ENCODE measurements at regions not wholly inside any gene's neighbourhood (a gene's known extent, or its start where the extent isn't known, plus 50 kb on each side); places are given as distances from the start of the nearest gene placed in this dataset.

DNA sequence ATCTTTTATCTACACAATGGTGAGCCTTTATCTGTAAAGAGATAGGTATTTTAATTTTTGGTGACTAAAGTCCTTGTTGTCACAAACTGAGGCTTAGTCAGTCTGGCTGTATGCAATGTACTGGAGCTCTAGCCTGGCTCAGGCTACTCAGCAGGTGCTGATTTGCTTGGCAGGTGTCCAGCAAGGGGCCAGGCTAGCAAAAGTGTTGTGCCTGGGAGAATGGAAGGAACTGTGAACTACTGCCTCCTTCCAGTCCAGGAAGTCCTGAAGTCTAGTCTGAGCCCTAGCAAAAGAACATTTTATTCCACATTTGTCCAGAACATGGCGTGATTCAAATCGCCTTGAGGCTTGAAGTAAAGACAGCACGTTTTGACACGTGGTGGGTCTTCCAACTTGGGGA lies 260.5 kb downstream of the CCDC85A start:
- no peak for ATAC-seq

DNA sequence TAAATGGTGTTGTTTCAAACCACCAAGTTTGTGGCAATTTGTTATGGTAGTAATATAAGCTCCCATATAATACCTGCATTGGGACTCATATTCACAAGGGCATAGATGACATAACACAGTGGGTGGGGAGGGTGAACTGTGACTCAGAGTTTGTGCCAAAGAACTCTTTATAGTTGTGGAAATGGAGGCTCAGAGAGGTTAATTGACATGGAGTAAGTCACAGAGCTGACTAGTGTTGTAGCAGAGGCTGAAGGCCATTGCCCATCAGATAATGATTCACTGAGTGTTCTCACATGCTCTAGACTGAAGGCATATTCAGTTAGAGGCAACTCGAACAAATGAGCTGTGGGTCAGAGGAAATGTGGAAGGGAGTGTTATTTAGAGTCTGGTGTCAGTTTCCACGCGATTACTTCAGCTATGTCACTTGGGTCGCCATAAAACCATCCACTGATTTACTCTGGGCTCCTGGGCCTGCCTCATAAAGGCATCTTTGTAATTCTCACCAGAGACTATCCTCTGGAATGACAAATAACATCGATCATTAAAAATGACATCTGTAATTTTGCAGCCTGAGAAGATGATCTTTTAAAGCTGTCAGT lies 264.7 kb downstream of the CCDC85A start:
- ATAC-seq, result no peak

DNA sequence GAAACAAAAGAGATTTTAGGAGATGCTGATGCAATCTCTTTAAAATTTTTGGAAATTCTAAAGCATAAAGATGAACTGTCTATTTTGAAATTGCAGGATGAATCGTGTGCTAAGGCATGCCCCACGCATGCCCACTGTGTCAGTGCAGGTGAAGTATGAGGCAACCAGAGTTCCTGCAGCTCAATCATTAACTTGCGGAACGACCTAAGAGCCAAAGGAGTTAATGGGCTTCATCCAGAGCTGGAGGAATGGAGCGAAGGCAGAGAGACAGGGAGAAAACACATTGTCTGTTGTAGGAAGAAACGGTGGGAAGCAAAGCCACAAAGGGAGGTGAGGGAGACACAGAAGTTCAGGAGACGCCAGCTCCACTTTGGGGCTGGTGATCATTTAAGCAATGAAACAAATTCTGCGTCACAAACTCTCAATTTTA lies 265.2 kb downstream of the CCDC85A start:
- ATAC-seq, result no peak

DNA sequence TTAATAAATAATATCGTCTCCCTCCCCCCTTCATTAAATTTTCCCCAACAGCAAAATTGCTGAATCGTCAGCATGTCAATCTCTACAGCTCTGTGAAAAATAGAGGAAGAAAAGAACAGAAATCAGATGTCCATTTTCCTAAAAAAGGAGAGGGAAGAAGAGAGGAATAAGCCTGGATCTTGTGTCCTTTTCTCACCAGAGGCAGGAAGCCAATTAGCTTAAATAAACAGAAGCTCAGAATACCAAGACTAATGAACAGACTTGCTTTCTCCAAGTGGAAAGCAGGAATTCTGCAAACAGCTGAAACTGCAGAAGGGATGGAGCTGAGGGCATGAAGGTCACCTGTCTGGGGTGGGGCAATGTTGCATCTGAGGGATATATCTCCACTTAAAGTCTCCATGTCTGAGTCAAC lies 265.7 kb downstream of the CCDC85A start:
- ATAC-seq, result no peak

DNA sequence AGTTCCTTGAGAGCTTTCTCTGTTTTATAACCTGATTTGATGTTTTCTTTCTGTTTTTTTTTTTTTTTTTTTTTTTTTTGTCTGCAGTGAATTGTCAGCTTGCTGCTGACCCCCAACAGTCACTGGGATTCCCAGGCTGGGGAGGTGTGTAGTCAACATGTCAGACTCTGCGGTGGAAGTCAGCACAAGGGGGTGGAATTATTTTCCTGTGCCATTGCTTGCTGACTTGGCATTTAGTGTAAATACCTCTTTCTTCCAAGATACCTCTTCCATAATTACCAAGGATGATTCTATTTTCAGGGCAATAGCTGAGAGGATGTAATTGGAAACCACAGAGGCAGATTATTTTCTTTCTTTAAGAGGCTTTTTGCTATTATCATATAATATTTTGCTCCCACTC lies 266.3 kb downstream of the CCDC85A start:
- ATAC-seq, result no peak

DNA sequence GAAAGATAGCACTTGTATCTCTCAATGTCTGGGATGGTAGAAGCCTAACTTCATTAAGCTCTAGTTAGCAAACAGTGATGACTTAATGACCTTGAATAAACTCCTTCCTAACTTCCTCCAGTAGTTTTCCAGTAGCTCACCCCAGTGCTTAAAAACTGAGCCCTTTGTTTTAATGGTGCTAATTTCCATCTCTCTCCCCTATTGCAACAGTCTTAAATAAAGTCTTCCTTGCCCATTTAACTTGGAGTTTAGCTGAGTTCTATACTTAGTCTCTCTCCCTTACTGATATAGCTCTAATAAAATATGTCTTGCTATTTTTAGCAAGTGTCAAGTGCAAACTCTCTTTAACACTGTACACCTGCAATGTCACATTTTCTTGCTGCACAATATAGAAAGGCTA lies 267.0 kb downstream of the CCDC85A start:
- no peak for ATAC-seq

DNA sequence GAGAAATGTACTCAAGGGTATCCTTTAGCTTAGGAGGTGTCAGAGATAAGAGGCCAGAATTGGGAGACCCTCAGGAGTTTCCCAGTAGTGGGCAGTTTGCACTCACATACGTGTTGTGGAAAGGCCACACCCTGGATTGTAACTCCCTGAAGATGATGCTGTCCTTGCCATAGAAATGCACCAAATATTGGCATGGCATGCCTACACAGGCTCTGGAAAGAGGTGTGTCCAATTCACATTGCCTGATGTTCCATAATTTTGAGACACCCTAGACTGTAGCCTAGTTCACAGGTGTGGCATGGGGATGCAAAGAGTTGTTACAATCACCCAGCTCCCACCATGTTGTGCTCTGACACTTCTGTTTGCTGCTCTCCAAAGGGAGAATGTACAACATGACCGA lies 271.9 kb downstream of the CCDC85A start:
- no peak for ATAC-seq

DNA sequence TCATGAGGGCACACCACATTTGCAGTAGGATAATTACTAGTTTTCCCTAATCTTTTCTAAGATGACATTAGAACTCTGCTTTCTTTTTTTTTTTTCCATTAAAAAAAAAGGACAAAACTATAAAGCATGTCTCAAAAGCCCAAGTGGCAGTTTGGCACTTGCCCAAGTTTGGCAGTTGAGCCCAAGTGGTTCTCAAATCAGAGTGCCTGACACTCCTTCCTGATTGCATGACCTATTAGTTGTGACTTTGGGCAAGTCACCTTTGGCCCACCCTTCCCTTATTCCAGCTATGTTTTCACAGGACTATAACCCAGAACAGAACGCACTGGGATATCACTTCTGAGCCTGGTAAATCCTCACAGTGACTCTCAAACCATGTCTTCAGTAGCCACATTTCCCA lies 273.0 kb downstream of the CCDC85A start:
- no peak for ATAC-seq

DNA sequence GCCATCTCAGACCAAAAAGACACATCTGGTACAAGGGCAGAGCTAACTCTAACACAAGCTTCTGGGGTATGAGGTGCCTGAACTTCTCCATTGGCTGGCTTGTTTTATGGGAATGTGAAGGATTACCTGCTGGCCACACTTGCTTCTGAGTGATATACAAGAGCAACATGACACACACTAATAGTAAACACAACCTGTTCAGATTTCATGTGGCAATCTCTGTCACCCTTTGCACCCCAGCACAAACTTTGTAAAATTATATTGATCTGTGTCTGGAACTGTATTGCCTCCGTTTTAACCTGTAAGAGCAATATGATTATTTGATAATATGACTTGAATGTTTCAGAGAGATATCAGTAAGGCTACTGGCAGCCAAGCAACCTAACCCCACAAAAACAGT lies 276.7 kb downstream of the CCDC85A start:
- ATAC-seq, result no peak

DNA sequence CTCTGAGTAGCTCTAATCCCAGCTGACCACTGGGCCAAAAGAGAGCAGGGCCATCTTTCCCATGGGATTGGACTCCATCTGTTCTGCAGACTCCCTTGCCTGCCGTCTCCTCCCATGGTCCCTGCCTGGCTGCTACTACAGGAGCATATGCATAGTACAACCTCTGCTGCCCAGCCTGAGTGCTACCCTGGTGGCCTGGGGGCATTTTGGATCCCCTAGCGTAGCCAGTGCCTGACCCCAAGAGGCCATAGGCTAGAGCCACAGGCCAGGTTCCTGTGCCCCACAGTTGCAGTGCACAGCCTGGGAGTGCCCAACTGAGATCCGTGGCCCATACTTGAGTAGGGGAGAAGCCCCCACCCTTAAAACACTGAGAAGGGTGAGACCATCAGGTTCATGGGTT lies 280.3 kb downstream of the CCDC85A start:
- ATAC-seq, result no peak

DNA sequence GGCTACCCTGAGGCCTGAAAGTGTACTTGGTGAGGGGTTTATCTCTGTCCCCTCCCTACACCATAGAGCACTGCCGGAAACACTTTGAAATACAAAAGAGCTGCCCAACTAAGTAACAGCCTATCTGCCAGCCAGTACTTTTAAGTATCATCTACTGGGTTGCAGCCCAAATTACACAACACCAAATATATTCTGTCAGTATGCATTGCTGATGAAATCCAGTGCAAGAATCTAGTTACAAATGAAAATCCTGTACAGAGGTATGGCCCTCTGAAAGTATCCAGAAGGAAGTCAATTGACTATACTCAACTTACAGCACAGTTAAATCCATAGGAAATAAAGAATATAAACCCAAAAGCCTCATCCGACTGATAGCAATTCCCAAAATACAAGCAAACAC lies 280.8 kb downstream of the CCDC85A start:
- no peak for ATAC-seq

DNA sequence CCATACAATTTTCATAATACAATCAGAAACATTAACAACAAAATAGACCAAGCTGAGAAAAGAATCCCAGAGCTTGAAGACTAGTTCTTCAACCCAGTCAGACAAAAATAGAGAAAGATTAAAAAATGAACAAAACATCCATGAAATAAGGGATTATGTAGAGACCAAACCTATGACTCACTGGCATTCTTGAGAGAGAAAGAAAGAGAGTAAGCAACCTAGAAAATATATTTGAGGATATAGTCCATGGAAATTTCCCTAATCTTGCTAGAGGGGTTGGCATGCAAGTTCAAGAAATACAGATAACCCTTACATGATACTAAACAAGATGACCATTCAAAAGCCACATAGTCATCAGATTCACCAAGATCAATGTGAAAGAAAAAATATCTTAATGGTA lies 281.7 kb downstream of the CCDC85A start:
- ATAC-seq, result no peak

DNA sequence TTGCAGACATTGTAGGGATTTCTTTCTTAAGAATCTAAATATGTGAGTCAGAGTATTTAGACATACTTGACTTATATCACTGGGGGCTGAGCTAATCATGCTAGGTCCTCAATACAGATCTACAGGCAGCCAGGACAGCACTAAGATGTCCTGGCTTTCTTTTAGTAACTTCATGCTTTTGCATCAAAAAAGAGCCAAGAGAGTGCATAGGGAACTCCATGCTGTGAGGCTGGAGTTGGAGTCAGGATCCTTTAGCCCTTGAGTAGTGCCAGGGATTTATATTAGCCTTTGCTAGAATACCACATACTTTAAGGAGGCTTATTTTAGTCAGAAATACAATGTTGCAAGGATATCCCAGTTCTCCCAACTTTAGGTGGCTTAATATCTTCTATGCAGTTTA lies 289.7 kb downstream of the CCDC85A start:
- no peak for ATAC-seq

DNA sequence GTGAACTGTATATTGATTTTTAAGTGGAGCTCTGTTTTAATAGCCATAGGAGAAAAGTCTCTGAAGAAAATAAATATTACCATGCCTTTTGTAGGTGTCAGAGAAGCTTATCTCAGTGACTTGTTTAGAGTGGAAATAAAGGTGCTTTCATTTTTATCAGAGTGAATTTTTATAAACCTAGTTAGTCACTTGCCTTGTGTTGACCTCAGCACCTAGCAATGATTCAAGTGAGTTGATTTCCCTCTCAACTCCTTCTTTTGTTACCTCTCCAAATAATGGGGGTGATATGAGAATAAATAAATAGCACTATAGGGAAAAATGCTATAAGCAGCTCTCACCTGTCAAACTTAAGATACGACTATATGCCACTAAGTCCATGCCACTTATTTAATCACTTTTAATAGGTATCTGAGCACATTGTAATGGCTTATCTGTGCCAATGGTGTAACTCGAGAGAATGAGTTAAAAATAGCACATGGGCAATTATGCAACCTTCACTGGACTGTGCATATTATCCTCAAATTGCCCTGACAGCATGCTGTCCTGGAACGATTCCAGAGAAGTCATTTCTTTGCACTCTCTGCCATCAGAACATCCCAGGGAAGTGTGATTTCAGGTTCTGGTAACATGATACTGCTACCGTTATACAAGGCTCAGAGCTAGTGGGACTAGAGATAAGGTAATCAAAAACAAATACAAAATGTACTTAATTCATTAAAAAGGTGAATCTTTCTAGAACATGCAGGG lies 290.8 kb downstream of the CCDC85A start:
- ATAC-seq, result no peak

DNA sequence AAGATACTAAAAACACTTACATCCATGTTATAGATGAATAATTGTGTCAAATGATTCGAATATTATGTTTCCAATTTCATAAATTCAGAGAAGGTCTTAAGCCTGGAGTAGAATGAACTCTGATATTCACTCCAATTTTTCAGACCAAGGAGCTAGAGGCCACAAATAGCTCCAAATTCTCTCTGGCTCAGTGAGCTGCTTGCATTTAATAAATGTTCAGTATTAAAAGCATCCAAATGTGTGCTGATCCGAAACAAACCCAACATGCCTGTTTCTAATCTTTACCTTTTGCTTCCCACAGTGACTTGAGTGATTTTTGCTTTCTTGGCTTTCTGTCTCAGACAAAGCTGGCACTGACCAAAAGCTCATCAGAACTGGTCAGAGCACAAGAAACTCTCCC lies 291.4 kb downstream of the CCDC85A start:
- ATAC-seq, result no peak

DNA sequence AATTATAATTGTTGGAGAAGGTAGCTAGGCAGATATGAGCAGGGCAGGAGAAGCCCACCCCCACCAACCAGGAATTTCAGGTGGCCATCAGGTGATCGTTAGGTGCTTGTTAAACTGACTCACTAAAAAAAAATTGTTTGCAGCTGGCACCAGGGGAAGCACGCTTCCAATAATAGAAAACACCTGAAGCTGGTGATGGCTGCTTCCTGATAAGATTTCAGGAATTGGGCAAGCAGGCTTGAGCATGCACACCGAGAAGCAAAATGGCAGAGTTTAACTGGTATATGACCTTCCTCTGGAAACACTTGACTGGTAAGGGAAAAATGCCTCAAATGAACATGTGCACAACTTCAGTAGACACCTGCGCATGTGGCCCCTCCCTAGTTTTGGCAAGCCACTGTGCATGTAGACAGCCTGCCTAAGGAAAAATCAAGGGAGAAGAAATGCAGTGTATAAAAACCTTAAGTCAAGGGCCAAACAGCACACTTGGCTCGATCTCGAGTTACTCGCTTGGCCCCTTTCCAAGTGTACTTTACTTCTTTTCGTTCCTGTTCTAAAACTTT lies 292.8 kb downstream of the CCDC85A start:
- ATAC-seq, result no peak

DNA sequence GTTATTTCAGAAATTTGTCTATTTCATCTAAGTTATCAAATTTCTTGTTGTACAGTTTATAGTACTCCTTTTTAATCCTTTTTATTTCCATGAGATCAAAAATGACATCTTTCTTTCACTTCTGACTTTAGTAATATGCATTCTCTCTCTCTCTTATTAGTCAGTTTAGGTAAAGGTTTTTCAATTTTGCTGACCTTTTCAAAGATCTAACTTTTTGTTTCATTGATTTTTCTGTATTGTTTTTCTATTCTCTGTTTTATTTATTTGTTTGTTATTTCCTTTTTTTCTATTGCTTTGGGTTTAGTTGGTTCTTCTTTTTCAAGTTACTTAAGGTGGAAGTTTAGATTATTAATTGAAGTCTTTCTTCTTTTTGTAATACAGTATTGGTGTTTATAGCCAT lies 294.2 kb downstream of the CCDC85A start:
- ATAC-seq, result no peak

DNA sequence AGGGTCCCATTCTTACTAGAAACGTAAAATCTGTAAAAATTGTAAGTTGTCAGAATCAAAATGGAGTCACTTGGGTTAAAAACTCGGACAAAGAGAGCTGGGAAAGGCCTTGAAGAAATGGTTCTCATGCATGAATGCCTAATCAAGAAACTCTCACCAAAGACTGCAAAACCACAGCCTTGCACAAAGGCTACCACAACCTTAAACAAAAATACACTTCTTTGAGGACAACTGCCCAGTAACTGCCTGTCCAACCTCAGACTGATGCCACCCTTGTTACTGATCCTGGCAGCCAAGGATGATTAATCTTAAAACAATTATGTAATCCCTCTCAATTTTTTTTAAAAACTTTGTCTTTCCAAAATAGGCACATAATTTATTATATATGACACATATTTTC lies 299.3 kb downstream of the CCDC85A start:
- ATAC-seq, result no peak

DNA sequence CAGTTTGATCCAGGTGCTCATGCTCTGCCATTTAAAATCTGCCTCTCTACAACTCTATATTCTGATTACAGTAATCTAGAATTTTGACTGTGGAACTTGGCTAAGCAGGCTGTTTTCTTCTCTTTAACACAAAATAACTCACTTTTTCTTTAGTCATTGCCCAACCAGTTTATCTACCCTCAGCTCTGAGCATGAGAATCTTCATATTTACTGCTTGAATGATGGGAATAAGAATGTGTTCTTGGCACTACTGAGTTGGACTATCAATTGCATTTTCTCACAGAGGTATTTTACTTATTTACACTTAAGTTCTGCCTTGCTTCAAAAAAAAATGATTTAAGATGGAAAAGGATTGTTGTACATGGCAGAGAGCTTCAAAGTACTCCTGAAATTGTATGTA lies 301.1 kb downstream of the CCDC85A start:
- no peak for ATAC-seq

DNA sequence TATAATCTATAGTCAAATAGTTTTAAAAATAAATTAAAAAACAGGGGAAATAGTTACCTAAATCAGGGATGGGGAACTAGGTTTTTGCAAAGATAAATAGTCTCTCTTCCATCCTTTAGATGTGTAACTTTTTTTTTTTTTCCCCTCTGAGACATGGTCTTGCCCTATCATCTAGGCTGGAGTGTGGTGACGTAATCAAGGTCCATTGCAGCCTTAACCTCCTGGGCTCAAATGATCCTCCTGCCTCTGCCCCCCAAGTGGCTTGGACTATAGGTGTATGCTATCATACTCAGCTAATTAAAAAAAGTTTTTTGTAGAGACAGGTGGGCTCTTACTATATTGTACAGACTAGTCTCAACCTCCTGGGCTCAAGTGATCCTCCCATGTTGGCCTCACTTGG lies 316.5 kb downstream of the CCDC85A start:
- ATAC-seq, result no peak

DNA sequence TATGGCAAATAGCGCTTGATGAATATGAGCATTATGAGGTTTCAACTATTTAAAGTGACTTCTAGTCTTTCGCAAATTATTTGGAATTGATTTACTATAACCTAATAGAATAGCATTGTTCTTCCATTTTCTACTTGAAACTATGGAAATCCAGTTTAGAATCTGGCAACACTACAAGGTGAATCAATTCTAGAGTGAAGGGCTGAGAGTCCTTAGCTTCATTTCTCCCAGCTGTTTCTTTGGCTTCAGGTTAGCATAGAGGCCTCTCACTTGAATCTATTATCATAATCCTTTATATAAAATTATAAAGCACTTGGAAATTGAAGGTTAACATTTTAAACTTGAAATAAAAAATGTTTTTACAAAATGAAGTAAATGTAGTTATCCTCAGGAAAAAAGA lies 318.8 kb downstream of the CCDC85A start:
- no peak for ATAC-seq

DNA sequence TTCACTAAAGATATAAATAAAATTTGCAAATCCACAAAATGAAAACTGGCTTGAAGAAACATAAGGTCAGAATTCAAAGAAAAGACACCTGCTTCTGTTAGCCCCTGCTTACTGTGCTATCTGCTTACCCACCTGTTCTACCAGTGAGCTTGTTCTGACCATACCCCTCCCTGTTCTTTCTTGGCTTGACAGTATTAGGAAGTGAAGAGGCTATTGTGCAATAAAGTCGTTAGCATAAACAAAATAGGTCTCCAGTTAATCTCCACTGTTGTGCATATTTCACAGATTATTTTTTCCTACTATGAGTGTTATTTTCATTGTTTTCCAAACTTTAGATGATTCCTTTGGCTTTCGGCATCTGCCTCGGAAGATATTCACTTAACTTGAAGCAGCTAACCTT lies 322.1 kb downstream of the CCDC85A start:
- no peak for ATAC-seq

DNA sequence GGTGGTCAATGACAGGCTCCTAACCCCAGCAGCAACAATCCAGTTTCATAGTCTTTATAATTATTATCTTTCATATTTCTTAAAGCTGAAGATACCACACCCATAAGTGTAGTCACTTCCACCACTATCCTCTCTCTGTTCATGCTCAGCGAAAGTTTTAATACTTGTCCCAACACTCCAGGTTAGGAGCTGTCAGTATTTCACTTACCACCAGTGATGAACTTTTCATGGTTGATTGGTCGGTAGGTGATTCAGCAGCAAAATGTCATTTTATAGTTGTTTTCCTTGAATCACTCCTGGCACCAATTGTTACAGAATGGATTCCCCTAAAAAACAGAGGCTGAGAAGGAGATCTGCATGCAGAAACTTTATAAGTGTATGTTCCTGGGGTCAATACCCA lies 324.9 kb downstream of the CCDC85A start:
- no peak for ATAC-seq

DNA sequence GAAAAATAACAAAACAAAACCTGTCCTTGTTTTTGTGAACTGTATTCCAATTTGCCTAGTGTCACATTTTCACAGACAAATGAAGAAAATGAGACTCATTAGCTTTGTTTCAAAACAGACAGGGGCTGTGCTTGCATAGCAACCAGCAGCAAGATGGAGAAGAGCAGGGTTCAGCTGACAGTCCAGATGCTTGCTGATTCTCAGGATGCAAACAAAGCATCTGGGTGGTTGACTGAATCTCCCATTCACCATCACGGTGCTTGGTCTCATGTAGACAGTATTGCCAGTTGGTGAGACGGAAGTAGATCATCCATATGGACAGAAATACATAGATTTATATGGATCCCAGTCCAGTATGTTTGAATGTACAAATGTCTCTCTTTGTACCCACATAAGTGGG lies 326.8 kb downstream of the CCDC85A start:
- ATAC-seq, result no peak

DNA sequence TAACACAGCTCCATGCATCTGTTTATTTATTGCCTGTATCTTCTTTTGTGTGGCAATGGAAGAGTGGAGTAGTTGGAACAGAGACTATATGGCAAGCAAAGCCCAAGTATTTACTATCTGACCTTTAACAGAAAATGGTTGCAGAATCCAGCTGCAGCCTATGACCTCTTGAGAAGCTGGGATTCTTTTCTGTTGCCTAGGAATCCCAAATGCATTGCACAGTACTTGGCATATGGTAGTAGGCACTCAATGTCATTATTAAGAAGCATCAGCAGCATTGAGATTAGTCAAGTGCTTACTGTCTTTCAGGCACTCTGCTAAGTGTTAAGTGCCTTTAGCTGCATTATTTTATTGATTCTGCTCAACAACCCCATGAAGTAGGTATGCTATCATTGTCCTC lies 331.6 kb downstream of the CCDC85A start:
- ATAC-seq, result no peak
